ENCODE measurements at regions not wholly inside any gene's neighbourhood (a gene's known extent, or its start where the extent isn't known, plus 50 kb on each side); places are given as distances from the start of the nearest gene placed in this dataset.

- TF ChIP-seq, protein P1, sequence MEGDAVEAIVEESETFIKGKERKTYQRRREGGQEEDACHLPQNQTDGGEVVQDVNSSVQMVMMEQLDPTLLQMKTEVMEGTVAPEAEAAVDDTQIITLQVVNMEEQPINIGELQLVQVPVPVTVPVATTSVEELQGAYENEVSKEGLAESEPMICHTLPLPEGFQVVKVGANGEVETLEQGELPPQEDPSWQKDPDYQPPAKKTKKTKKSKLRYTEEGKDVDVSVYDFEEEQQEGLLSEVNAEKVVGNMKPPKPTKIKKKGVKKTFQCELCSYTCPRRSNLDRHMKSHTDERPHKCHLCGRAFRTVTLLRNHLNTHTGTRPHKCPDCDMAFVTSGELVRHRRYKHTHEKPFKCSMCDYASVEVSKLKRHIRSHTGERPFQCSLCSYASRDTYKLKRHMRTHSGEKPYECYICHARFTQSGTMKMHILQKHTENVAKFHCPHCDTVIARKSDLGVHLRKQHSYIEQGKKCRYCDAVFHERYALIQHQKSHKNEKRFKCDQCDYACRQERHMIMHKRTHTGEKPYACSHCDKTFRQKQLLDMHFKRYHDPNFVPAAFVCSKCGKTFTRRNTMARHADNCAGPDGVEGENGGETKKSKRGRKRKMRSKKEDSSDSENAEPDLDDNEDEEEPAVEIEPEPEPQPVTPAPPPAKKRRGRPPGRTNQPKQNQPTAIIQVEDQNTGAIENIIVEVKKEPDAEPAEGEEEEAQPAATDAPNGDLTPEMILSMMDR (conservative IDR thresholded peaks at IDR 0.05; ENCODE audit: low read depth, low read length), result no peak
- no peak for TF ChIP-seq EZH2 (IDR thresholded peaks at IDR 0.05; ENCODE audit: borderline replicate concordance, low read depth, low read length, poor library complexity, severe bottlenecking)
Observed at GRCh38 chr1:218211241-218211640, 73.9 kb upstream of the RRP15 start.

Measured in A673 (cell line).